ENCODE measurements at regions not wholly inside any gene's neighbourhood (a gene's known extent, or its start where the extent isn't known, plus 50 kb on each side); places are given as distances from the start of the nearest gene placed in this dataset.

- no peak for DNase-seq (ENCODE audit: low spot score)
Observed at GRCh38 chr2:10964052-10964790, 52.5 kb downstream of the KCNF1 start.

GRCh38 chr2:10965241-10965843 is 53.6 kb downstream of the KCNF1 start:
- DNase-seq (ENCODE audit: low spot score), result no peak

- DNase-seq (ENCODE audit: low spot score), result no peak
Observed at GRCh38 chr2:10966056-10966455, 54.3 kb downstream of the KCNF1 start.

GRCh38 chr2:10966741-10967140 is 55.0 kb downstream of the KCNF1 start:
- no peak for DNase-seq (ENCODE audit: low spot score)

- no peak for DNase-seq (ENCODE audit: low spot score)
Observed at GRCh38 chr2:10968176-10968575, 56.4 kb downstream of the KCNF1 start.

- DNase-seq (ENCODE audit: low spot score), result no peak
Observed at GRCh38 chr2:10970666-10971065, 58.9 kb downstream of the KCNF1 start.

GRCh38 chr2:10971161-10971887 is 59.6 kb downstream of the KCNF1 start:
- DNase-seq (ENCODE audit: low spot score), result no peak

- no peak for DNase-seq (ENCODE audit: low spot score)
Observed at GRCh38 chr2:10971888-10972260, 60.1 kb downstream of the KCNF1 start.

- no peak for DNase-seq (ENCODE audit: low spot score)
Observed at GRCh38 chr2:10972683-10973433, 61.1 kb downstream of the KCNF1 start.

GRCh38 chr2:10973766-10974165 is 62.0 kb downstream of the KCNF1 start:
- DNase-seq (ENCODE audit: low spot score), result no peak

GRCh38 chr2:10977003-10977402 is 65.3 kb downstream of the KCNF1 start:
- no peak for DNase-seq (ENCODE audit: low spot score)

GRCh38 chr2:10977621-10978020 is 65.9 kb downstream of the KCNF1 start:
- DNase-seq (ENCODE audit: low spot score), result no peak

GRCh38 chr2:10978090-10978670 is 66.4 kb downstream of the KCNF1 start:
- DNase-seq (ENCODE audit: low spot score), result no peak

- no peak for DNase-seq (ENCODE audit: low spot score)
Observed at GRCh38 chr2:10980071-10980470, 68.3 kb downstream of the KCNF1 start.

GRCh38 chr2:10980886-10981425 is 69.2 kb downstream of the KCNF1 start:
- DNase-seq (ENCODE audit: low spot score), result no peak

GRCh38 chr2:10981451-10981850 is 69.7 kb downstream of the KCNF1 start:
- DNase-seq (ENCODE audit: low spot score), result no peak

GRCh38 chr2:10981941-10982431 is 70.3 kb downstream of the KCNF1 start:
- DNase-seq (ENCODE audit: low spot score), result no peak

- no peak for DNase-seq (ENCODE audit: low spot score)
Observed at GRCh38 chr2:10982931-10983701, 71.4 kb downstream of the KCNF1 start.

GRCh38 chr2:10983711-10984110 is 72.0 kb downstream of the KCNF1 start:
- DNase-seq (ENCODE audit: low spot score), result no peak

- no peak for DNase-seq (ENCODE audit: low spot score)
Observed at GRCh38 chr2:10984418-10985135, 72.8 kb downstream of the KCNF1 start.
